HG03354 (cell line): ENCODE measurements at regions not wholly inside any gene's neighbourhood (a gene's known extent, or its start where the extent isn't known, plus 50 kb on each side); places are given as distances from the start of the nearest gene placed in this dataset.

Source experiments
- ATAC-seq: cut with Tn5 transposase; IDR thresholded peaks from one replicate; pipeline ENCODE4 v1.9.1; 2021; ENCODE audit warnings: mild to moderate bottlenecking; ENCODE audit not compliant: unreplicated experiment, poor library complexity, severe bottlenecking

DNA sequence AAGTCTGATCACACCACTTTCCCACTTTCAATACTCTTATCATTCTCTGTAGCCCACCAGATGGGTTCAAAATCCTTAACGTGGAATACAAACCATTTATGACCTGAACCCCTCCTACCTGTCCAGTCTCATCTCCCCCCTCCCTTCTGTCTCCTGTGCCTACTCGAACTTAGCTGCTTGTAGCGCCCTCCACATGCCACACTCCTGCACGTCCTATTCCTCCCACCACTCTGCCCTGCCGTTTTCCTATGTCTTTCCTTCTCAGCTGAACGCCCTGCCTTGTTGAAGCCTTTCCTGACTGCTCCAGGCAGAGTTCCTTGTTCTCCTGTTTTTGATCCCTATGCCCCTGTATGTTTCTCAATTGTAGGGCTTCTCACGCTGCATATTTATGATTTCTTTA is 390.1 kb downstream of the HRH4 start:
- ATAC-seq: no peak

DNA sequence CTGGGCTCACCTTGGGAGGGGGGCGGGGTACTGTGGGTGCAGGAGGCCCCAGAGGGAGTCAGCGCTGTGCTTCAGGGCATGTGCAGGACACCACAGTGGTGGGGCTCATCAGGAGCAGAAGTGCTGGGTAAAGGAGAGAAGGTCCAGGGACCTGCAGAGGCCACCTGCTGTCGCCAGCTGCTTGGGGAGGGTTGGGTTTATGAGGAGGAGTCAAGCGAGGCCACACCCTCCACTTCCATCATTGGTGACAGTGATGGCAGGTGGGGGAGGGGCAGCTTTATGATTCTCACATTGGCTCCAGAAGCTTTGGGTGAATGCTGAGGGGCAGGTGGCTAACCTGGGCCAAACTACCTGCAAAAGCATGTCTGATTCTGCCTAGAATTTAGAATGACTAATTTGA is 392.6 kb downstream of the HRH4 start:
- ATAC-seq: no peak

DNA sequence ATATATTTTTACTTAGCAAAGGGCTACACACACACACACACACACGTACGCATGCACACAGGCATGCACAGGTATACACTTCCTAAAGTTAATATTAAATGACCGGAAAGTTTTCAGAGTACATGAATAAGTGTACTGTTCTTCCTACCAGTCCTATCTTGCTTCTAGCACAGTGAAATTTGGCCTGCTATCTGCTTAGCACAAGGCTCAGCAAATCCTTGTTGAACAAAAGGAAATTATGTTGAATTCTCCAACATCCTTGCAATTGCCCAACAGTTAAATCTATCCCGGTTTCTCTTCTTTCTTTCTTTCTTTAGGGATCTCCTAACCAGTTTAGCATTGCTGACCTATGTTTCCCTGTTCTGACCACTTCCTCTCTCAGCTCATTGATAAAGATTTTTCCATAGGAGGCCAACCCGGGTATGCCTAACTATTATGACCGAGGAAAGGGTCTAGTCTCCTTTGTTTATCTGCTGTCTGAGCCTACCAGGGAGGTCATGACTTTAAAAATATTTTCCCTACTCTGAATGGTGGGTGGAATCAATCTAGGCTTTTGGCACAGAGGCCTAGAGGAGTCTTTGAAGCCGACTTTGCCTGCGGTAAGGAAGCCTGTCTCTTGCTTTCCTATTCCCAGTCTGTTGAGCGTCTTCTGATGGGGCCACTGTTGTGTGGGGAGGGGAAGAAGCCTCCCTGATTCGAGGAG is 400.7 kb downstream of the HRH4 start:
- ATAC-seq: no peak

DNA sequence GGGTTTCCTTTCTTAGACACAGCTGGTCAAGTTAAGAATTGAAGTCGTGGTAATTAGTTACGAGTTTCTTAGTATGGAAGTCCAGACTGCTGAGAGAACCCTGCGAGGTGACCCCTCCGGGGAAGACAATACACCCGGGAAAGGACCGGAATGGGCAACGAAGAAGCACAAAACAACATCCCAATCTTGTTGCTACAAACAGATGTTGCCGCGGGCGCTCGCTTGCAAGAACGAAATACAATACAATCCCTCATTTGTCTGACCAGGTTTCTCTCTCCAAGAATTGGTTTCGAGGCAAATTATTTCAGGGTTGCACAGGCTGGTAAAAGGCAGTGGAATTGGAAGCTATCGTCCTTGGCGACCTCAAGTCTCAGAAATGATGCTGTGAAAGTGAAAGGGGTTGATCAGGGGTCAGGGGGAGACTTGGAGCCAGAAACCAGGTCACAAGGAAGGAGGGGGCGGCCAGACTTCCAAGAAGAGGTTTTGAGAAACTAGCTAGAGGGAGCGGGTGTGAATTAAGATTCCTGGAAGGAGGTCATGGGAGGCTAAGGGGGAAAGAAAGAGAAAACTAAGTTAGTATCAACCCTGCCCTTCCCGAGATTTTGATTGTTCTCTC is 401.9 kb downstream of the HRH4 start:
- no peak for ATAC-seq

DNA sequence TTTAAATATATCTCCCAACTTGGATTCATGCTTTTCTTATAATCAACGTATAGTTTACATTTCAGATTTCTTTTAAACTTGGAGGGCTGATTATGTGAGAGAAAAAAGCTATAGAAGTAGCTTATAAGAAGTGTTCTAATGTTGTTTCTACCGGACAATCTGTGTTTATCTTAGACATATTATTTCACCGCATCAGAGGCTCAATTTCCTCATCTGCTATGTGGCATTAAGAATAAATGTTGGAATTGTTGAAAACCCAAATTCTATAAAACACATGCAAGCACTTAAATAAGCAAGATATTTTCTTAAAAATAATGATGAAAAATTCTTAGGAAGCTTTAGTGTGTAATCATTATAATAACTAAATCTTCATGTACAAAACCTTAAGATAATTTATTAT is 407.9 kb downstream of the HRH4 start:
- no peak for ATAC-seq

DNA sequence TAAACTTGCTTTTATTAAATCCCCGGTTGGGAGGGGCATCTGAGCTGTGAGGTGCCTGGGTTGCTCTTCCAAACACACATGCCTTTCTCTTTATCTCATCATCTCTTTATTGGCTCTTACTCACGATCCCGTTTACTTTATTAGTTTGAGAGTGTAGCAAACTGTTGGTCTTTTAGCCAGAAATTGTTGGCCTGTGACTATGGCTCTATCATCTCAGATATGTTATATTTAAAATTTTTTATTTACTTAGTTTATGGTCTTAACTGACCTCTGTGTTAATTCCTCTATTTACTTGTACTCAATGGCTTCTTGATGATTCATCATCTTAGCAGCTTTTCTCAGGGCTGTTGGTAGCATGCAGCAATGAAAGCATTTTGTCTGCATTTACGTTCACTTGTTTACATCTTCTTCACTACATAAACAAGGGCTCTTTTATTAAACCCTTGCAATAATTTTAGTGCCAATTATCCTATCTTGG is 408.4 kb downstream of the HRH4 start:
- no peak for ATAC-seq

DNA sequence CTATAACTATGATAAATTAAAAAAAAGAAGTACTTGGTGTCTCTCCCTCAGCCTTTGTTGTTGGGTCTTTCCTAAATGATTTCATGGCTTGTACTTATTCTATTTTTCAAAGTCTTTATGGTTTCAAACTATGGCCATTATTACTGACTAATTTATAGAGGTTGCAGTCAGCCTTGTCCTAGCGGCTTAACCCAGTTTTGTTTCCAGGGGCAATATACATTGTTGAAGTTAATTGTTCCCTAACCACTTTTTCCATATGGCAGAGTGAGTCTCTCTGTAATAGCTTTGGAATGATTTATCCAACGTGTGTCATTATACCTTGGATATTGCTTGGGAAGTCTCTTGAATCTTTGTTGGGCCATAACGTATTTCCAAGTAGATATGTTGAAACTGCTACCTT is 408.8 kb downstream of the HRH4 start:
- ATAC-seq: no peak

DNA sequence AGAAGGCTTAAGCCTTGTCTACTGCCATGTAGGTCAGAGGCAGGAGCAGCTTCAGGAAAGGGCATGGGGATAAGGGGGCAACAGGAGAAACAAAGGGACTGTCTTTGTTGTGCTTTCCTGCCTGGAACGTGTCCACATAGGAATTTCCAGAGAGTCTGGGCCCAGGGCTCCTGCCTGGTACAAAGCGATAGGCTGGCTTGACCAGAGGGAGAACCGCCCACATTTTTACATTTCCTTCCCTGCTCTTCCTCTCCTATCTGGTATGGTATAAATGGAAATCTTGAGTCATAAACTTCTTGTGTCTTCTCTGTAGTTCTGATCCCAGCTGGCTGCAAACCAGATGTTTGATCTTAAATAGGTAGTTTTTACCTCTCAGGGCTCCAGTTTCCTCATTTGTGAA is 414.8 kb downstream of the HRH4 start:
- no peak for ATAC-seq

DNA sequence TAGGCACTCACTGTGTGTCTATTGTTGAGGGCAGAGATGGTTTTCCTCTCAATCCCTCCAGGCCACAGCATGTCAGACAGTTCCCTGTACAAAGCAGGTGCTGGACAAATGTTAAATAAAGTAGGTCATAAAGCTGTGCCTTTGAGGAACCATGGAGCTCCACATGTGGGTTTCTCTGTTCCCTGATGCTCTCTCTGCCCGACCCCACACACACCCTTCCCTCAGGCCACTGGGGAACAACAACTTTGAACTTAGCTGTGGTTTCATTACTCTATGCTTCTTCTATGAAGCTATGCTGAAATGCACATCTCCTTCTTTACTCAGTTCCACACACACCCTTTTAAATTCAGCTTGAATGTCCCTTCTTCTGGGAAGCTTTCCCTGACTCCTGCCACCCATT is 415.3 kb downstream of the HRH4 start:
- no peak for ATAC-seq

DNA sequence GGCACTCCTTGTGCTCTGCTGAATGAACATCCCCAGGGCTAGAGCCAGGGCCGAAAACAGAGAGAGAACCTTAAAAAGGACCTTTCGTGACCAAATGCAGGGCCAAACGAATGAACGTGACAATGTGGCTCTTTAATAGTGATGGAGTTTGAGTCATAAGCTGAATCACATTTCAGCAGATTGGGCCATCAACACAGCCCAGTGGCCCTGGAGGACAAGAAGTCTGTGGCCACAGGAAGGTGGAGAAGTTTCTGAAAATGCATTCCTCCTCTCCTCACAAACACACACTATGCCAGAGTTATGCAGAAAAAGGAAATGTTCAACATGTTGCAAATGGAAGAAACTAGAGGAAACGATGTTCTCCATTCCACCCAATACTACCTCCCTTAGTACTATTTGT is 415.8 kb downstream of the HRH4 start:
- ATAC-seq: no peak

DNA sequence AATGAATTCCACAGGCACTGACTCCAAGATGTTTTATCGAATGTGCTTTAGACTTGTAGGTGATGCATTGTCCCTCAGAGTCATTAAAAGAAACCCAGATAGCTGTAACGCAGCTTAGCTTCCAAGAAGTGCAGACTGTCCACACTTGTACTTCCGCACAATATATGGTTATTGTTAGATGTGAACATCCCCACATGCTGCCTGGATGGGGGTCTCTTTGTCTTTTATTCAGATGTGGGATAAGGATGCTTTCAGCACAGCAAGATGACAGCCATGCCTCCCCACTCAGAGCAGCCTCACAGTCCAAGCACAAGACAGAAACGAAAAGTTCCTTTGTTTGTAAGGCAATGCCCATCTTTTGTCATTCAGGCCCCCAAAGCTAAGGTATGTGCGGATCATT is 416.6 kb downstream of the HRH4 start:
- ATAC-seq: no peak

DNA sequence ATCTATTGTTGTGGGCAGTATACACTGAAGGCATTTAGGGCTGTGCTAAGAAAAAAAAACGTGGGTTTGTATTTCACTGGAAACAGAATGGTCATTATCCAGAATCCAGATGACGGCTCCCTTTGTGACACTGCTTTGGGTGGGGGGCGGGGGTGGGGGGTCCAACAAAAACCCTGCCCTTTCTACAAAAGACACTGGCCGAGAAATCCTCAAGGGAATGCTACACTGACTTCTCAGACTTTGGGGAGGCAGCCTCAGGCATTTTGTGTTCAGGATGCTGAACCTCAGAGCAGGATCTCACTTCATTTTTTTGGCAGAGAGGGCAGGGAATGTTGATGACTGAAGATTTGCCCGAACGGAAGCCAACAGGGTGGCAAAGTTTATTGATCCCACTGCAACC is 417.1 kb downstream of the HRH4 start:
- ATAC-seq: no peak

DNA sequence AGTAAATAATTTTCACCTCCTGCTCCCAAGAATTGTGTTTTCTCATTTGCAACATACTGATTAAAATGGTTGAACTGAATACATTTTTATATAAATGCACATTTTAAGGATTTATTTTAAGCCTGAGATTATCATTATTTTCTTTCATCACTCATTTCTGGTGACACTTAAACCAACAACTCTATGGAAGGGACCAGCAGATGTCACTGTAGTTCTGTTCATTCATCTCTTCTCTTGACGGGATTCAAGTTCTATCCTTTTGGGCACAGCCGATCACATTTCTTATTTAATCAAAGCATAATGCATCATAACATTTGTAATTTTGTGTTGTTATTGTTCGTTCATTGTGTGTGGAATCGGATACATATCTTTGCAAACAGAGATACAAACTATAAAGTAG is 417.9 kb downstream of the HRH4 start:
- ATAC-seq: no peak

DNA sequence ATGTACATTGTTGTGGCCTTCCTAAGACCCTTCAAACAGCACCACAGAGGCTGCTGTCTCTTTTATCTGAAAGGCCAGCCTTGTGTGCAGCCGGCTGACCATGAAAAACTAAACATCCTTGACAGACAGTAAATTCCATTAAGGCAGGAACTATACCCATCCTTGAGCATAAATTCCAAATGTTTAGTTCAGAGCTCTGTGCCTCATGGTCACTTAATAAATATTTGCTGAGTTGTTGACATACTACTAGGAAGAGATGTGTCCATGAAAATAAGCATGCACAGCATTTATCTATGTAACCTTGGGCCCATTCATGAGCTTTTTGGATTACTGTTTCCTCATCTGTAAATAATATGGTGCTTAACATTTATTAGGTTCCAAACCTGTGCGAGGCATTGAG is 424.8 kb downstream of the HRH4 start:
- no peak for ATAC-seq

DNA sequence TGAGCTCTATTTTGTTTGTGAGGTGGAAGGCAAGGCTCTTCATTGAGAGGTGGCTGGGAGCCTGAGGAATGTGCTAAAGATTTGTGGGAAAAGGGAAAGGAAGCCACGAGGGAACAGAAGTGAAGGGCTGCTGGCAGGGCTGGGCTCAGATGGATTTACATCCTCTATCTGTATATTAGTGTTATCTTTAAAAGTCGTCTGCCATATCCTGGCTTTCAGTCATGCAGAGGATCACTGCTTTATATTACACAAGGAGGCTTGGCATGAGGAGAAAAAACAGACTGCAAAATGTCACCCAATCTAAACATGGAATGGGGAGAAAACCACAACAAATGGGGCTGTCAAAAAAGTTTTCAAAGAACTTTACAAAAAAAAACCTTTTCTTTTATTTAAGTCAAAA is 434.4 kb downstream of the HRH4 start:
- no peak for ATAC-seq

DNA sequence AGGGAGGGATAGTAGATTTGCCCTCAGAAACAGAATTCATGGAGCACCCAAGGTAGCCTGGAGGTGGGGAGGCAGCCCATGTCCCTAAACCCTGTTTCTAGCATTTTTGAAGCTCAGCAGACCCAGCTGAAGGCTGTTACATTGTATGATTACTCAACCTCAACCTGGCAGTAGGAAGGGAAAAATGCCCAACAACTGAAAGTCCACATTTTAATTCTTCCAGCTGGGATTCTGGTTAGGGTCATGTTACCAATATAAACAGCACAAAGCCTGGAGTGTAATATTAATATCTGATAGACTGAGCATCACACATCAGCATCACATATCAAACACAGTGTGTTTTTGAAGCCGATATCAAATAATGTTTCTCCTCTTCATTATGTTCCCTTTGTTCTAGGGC is 437.0 kb downstream of the HRH4 start:
- no peak for ATAC-seq

DNA sequence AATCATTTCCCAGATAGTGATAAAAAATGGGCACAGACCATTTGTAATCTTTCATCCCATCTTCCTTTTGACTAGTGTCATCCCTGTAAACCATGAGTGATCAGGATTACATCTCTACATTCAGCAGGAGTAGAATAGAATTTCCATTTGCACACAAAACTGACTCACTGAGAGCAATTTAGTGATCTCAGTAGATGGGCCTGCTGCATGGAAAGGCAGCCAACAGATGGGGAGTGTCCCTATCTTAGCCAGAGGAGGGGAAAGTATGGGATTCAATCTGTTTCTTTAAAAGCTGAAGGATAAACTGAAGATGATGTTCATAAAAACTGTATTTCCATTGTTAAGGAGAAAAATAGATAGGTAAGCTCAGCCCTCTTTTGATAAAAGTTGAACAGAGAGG is 441.7 kb downstream of the ZNF521 start:
- ATAC-seq: no peak

DNA sequence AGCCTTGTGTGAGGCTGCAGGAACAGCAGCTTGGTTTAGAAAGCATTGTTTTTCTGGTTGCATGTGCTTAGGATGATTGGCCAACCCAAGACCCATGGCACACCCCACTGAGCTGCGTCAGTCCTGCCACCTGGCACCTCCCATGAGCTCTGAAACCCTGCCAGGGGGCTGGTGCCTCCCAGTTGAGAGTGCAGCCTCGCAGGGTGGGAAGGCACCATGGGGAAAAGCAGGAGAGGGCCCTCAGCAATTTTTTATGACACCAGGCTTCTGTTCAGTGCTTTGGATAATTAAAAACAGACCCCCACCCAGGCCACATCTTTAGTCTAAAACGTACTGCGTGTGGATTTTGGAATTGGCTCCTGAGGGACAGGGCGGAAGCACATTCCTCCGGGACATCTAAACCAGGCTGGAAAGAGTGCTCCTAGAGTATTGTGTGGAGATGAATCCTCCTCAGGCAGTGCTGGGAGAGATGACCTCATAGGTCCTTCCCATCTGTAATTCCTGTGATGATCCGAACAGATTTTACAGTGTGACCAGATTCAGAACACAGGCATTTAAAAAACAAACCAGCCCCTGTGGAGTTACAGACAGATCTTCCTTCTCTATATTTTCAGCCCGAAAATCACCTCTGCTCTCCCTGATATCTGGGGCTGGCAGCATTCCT is 438.3 kb downstream of the ZNF521 start:
- no peak for ATAC-seq

DNA sequence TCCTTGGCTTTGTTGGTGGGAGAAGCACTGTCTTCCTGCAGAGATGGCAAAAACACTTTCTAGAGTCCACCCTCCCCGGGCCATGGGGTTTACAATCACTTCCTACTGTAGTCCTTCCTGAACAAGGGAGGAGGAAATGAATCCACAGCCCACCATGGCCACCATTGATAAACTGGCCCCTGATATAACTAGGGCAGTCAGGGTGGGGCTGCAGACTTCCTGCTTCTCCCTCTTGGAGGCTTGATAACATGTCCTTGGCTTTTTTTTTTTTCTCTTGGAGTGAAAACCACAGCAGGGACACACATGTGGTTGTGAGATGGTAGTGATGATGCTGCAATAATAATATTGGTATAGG is 437.8 kb downstream of the ZNF521 start:
- ATAC-seq: no peak

DNA sequence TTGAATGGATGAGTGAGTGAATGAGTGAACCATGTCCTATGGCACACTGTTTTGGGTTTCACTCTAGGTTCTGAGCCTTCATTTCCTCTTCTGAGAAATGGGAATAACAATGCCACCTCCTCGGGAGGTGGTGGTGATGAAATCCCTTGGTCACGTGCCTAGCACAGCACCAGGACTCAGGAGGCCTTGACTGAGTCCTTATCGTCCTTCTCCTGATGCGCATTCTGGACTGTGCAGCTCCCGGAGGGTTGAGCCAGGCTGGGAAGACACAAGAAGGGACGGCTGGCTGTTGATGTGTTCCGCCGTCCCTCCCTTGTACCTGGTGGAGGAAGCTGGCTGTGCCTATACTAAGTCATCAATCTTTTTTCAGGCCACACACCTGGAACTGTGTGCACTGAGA is 437.3 kb downstream of the ZNF521 start:
- ATAC-seq: no peak

DNA sequence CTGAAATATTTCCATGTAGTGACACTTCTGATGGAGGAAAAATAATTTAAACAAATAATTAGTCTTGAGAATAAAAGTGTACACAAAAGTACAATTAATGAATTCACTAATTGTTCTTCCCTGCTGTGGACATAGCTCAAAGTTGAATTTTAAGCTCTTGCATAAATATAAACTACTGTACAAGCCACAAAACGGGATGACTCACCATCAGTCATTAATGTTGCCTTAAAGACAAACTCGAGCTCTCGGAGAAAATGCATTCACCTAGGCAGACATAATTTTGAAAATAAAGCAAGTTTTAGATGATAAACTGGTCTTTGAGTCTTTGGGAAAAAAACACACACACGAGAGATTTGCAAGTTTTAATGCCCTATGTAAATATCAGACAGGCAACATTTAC is 436.4 kb downstream of the ZNF521 start:
- ATAC-seq: no peak
